Kidney epithelial cell (primary cell): ENCODE measurements at regions not wholly inside any gene's neighbourhood (a gene's known extent, or its start where the extent isn't known, plus 50 kb on each side); places are given as distances from the start of the nearest gene placed in this dataset.

Source experiments
- DNase-seq: peaks from one replicate; pipeline ENCODE4 v3.0.0-alpha.2; 2010; ENCODE audit warnings: low read depth
- H3K27me3 ChIP-seq: 2 replicates; pipeline ENCODE4 v1.6.0; 2011; ENCODE audit warnings: low read length; ENCODE audit not compliant: control insufficient read depth, insufficient read depth
- H3K36me3 ChIP-seq: 2 replicates; pipeline ENCODE4 v1.5.1; 2011; ENCODE audit warnings: low read length; ENCODE audit not compliant: control insufficient read depth, insufficient read depth
- H3K4me3 ChIP-seq: 2 replicates; pipeline ENCODE4 v1.5.1; 2011; ENCODE audit warnings: low read depth, mild to moderate bottlenecking, control low read depth, low read length
- CTCF ChIP-seq: IDR thresholded peaks from 2 replicates; pipeline ENCODE4 v1.5.1; 2011; ENCODE audit warnings: mild to moderate bottlenecking, moderate library complexity, low read length, control low read depth, inconsistent platforms; ENCODE audit not compliant: insufficient read depth, poor library complexity, severe bottlenecking

DNA sequence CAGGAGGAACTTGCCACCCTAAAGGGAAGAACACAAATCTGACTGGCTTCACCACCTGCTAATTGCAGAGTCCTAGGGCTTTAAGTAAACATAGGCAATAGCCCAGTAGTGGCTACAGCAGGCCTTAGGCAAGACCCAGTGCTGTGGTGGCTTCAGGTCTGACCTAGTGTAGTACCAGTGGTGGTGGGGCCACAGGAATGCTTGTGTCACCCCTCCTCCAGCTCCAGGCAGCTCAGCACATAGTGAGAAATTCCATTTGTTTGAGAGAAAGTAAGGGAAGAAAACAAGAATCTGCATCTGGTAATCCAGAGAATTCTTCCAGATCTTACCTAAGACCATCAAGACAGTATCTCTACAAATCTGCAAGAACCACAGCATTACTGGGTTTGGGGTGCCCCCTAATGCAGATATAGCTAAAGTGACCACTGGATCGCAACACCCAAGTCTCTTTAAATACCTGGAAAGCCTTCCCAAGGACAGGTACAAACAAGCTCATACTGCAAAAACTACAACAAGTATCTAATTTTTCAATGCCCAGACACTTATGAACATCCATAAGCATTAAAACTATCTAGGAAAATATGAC, 102.6 kb upstream of the TRPM3 start:
- no peak for TF ChIP-seq CTCF
- no peak overlapping the region for H3K4me3 ChIP-seq
- H3K27me3 ChIP-seq, result no peaks in the 10 kb centered on the region
- H3K36me3 ChIP-seq, result no peaks in the 10 kb centered on the region
- DNase-seq, result no peak

DNA sequence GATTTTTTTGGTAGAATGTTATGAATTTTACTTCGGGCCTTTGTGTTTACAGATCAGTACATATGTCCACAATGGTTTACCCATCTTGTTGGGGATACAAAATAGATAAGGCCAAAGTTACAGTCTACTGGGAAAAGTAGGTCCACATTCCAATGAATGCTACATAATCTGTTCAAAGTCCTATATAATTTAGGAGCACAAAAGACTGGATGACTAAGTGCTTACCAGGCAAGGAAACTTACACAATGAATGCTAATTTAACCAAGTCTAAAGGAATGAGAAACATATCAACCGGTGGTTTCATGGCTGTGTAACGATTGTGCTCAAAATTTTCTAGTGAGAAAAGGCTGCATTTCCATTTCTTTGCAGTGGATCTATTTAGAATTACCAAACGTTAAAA, 97.4 kb upstream of the TRPM3 start:
- TF ChIP-seq CTCF, result no peak
- Histone ChIP-seq H3K27me3 (no peaks in the 10 kb centered on the region), H3K36me3 (no peaks in the 10 kb centered on the region), H3K4me3 (no peak overlapping the region)
- DNase-seq, result no peak

DNA sequence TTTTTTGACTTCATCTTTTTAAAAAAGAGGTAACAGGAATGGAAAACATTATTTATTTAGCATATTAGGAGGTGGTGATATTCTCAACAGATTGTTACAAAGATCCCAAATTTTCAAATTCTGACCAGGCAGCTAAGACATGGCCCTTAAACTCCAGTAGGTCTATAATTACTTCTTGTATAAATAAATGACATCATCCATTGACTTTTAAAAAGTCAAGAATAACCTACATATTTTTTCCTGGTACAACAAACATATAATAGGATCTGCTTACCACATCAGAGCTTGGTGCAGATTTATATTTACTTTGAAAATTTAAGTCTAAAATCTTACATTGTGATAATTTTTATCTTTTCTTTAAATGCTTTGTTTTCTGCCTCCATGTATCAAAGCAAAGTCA, 92.2 kb upstream of the TRPM3 start:
- no peaks in the 10 kb centered on the region for H3K36me3 ChIP-seq
- H3K4me3 ChIP-seq, result no peak overlapping the region
- no peak for DNase-seq
- no peak for TF ChIP-seq CTCF
- no peaks in the 10 kb centered on the region for H3K27me3 ChIP-seq

GRCh38 chr9:71210326-71210725, 88.9 kb upstream of the TRPM3 start:
- Histone ChIP-seq H3K27me3 (no peaks in the 10 kb centered on the region), H3K4me3 (no peak overlapping the region), H3K36me3 (no peaks in the 10 kb centered on the region)
- no peak for DNase-seq
- TF ChIP-seq CTCF, result no peak

DNA sequence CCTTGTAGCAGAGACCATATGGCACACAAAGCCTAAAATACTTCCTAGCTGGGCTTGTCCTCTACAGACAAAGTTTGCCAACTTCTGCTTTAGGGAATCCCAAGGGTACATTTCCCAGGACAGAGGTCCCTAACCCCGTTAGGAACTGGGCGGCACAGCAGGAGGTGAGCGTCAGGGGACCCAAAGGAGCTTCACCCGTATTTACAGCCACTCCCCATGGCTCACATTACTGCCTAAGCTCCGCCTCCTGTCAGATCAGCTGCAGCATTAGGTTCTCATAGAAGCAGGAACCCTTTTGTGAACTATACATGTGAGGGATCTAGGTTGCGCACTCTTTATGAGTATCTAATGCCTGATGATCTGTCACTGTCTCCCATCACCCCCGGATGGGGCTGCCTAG, 88.5 kb upstream of the TRPM3 start:
- no peaks in the 10 kb centered on the region for H3K27me3 ChIP-seq
- no peaks in the 10 kb centered on the region for H3K36me3 ChIP-seq
- no peak for TF ChIP-seq CTCF
- no peak for DNase-seq
- H3K4me3 ChIP-seq, result no peak overlapping the region

GRCh38 chr9:71202931-71203330, 81.5 kb upstream of the TRPM3 start:
- no peak for TF ChIP-seq CTCF
- Histone ChIP-seq H3K4me3 (no peak overlapping the region), H3K36me3 (no peaks in the 10 kb centered on the region), H3K27me3 (no peaks in the 10 kb centered on the region)
- DNase-seq, result no peak
